SK-N-MC (cell line): ENCODE measurements at regions not wholly inside any gene's neighbourhood (a gene's known extent, or its start where the extent isn't known, plus 50 kb on each side); places are given as distances from the start of the nearest gene placed in this dataset.
A peak's percentile ranks its signal among the peaks of the same experiment; 100 is the strongest.

Experiments
- DNase-seq: peaks from one replicate; pipeline ENCODE4 v3.0.0-alpha.2; 2011; ENCODE audit warnings: low read depth, low spot score
- H3K27ac ChIP-seq: fragments of 200-600 bp; sonication (generic); 2 replicates; pipeline ENCODE4 v1.5.1; 2016; ENCODE audit warnings: mixed run types
- H3K36me3 ChIP-seq: fragments of 200-600 bp; sonication (generic); 2 replicates; pipeline ENCODE4 v1.6.1; 2017; ENCODE audit warnings: antibody characterized with exemption, low read length, mixed read lengths; ENCODE audit not compliant: insufficient read depth
- H3K4me3 ChIP-seq: fragments of 200-600 bp; sonication (generic); 2 replicates; pipeline ENCODE4 v1.5.1; 2016
- H3K9ac ChIP-seq: fragments of 200-600 bp; sonication (generic); 2 replicates; pipeline ENCODE4 v1.8.0; 2017; ENCODE audit warnings: mixed run types, mixed read lengths; ENCODE audit not compliant: insufficient read length
- H3K9me3 ChIP-seq: fragments of 200-600 bp; sonication (generic); 2 replicates; pipeline ENCODE4 v1.6.1; 2017; ENCODE audit warnings: low read depth, mild to moderate bottlenecking, antibody characterized with exemption, low read length, moderate library complexity, mixed read lengths
- EZH2 ChIP-seq: fragments of 200-600 bp; sonication (generic); IDR thresholded peaks from one replicate; pipeline ENCODE4 v1.6.1; 2017; ENCODE audit warnings: antibody characterized with exemption
- FOXP2 ChIP-seq: optimal IDR thresholded peaks from 2 replicates; pipeline ENCODE3; 2011; ENCODE audit warnings: mild to moderate bottlenecking, moderate library complexity; ENCODE audit not compliant: insufficient read depth; ENCODE audit errors: extremely low read length, control extremely low read depth
- POLR2AphosphoS5 ChIP-seq: IDR thresholded peaks from 2 replicates; pipeline ENCODE4 v1.6.1; 2012; ENCODE audit warnings: mild to moderate bottlenecking, low read depth, low read length, borderline replicate concordance

- no peak for DNase-seq
- H3K27ac ChIP-seq = peak overlapping the region; percentile 91
- no peak overlapping the region for H3K4me3 ChIP-seq
- no peak overlapping the region for H3K9ac ChIP-seq
- TF ChIP-seq FOXP2 (no peak), EZH2 (no peak), POLR2AphosphoS5 (no peak)
- peaks cover 6% of the 10 kb centered on the region; the same call in 1 of the 2 replicates for H3K9me3 ChIP-seq
- no peaks in the 10 kb centered on the region for H3K36me3 ChIP-seq
These were observed 63.6 kb downstream of the NUDT12 start for GRCh38 chr5:103498800-103499551.

DNA sequence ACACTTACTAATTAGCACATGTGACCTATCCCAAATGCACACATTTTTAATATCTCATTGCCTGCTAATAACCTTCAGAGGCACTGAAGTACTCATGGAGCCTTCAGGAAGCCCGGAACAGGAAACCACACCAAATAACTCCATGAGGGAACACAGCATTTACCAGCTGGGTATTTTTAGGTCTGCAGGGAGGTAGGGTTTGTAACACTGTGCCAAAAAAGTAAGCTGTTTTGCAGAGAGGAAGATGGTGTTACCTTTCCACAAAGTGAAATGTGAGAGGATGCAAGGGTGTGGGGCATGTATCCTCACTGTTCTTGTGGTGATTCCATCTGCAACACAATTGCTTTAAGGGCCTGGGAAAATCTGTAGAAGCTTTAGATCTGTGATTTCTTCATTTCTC, 64.4 kb downstream of the NUDT12 start:
- H3K36me3 ChIP-seq = no peaks in the 10 kb centered on the region
- H3K9ac ChIP-seq = peak overlapping the region; percentile 34
- peak overlapping the region; percentile 57 for H3K4me3 ChIP-seq
- peak; percentile 83 for DNase-seq
- no peak; the same call in 1 of the 2 replicates for TF ChIP-seq POLR2AphosphoS5
- H3K27ac ChIP-seq = peak overlapping the region; percentile 91
- H3K9me3 ChIP-seq = peaks cover 7% of the 10 kb centered on the region; the same call in 1 of the 2 replicates

- H3K4me3 ChIP-seq = peak overlapping the region; percentile 57
- peak overlapping the region; percentile 34 for H3K9ac ChIP-seq
- DNase-seq = no peak
- TF ChIP-seq FOXP2 (no peak), EZH2 (no peak), POLR2AphosphoS5 (no peak)
- H3K36me3 ChIP-seq = no peaks in the 10 kb centered on the region
- H3K9me3 ChIP-seq = peaks cover 7% of the 10 kb centered on the region; the same call in 1 of the 2 replicates
- H3K27ac ChIP-seq = peak overlapping the region; percentile 91
These were observed 64.8 kb downstream of the NUDT12 start for GRCh38 chr5:103497781-103498180.

DNA sequence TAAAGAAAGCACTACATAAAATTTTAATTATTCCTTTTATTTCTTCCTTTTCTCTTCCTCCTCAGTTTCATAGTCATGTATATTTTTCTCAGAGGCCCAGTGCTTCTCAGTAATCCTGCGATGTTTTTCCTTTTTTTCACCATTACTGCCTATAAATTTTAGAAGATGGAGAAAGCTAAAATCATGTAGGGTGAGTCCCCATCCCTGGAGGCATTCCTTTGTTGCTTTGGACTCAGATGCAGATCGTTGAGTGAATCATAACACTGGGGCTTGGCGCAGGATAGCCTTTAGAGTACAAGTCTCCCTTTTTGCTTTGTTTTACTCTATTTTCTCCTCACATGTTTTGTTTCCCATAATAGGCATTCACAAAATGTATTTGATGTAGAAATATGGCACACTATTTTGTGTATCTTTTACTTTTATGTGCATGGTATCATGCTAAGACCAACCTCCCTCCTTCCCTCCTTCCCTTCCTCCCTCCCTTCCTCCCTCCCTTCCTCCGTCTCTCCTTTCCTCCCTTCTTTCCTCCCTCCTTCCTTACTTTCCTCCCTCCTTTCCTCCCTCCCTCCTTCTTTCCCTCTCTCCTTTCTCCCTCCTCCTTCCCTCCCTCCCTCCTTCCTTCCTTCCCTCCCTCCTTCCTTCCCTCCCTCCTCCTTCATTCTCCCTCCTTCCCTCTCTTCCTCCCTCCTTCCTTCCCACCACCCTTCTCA, 72.4 kb downstream of the NUDT12 start:
- Histone ChIP-seq H3K9me3 (peaks cover 7% of the 10 kb centered on the region; the same call in 1 of the 2 replicates), H3K9ac (no peak overlapping the region), H3K4me3 (no peak overlapping the region), H3K27ac (no peak overlapping the region), H3K36me3 (no peaks in the 10 kb centered on the region)
- no peak for DNase-seq
- TF ChIP-seq FOXP2 (no peak), EZH2 (no peak), POLR2AphosphoS5 (no peak)

- Histone ChIP-seq H3K4me3 (no peak overlapping the region), H3K9ac (no peak overlapping the region), H3K9me3 (peaks cover 4% of the 10 kb centered on the region; the same call in 1 of the 2 replicates), H3K27ac (no peak overlapping the region), H3K36me3 (no peaks in the 10 kb centered on the region)
- TF ChIP-seq POLR2AphosphoS5 (no peak), EZH2 (no peak)
- no peak for DNase-seq
These were observed 73.3 kb downstream of the NUDT12 start for GRCh38 chr5:103489307-103489706.

- TF ChIP-seq POLR2AphosphoS5 (no peak), FOXP2 (no peak), EZH2 (no peak)
- Histone ChIP-seq H3K27ac (no peak overlapping the region), H3K9ac (no peak overlapping the region), H3K9me3 (no peaks in the 10 kb centered on the region), H3K36me3 (no peaks in the 10 kb centered on the region), H3K4me3 (no peak overlapping the region)
- no peak for DNase-seq
These were observed 74.6 kb downstream of the NUDT12 start for GRCh38 chr5:103487822-103488493.

GRCh38 chr5:103487218-103487617, 75.4 kb downstream of the NUDT12 start:
- Histone ChIP-seq H3K9me3 (no peaks in the 10 kb centered on the region), H3K9ac (no peak overlapping the region), H3K4me3 (no peak overlapping the region), H3K36me3 (no peaks in the 10 kb centered on the region), H3K27ac (no peak overlapping the region)
- no peak for TF ChIP-seq FOXP2
- no peak for TF ChIP-seq POLR2AphosphoS5
- no peak for TF ChIP-seq EZH2
- DNase-seq = no peak

GRCh38 chr5:103486739-103487138, 75.8 kb downstream of the NUDT12 start:
- H3K27ac ChIP-seq = no peak overlapping the region
- no peak overlapping the region for H3K4me3 ChIP-seq
- DNase-seq = no peak
- no peaks in the 10 kb centered on the region for H3K36me3 ChIP-seq
- no peak for TF ChIP-seq EZH2
- no peak for TF ChIP-seq FOXP2
- TF ChIP-seq POLR2AphosphoS5 = no peak
- H3K9me3 ChIP-seq = no peaks in the 10 kb centered on the region
- no peak overlapping the region for H3K9ac ChIP-seq
